AG08396 (cell line): ENCODE measurements at regions not wholly inside any gene's neighbourhood (a gene's known extent, or its start where the extent isn't known, plus 50 kb on each side); places are given as distances from the start of the nearest gene placed in this dataset.
A peak's percentile ranks its signal among the peaks of the same experiment; 100 is the strongest.

Experiments
- DNase-seq: peaks from one replicate; pipeline ENCODE4 v3.0.0; 2012; ENCODE audit warnings: low spot score, mixed read lengths

DNA sequence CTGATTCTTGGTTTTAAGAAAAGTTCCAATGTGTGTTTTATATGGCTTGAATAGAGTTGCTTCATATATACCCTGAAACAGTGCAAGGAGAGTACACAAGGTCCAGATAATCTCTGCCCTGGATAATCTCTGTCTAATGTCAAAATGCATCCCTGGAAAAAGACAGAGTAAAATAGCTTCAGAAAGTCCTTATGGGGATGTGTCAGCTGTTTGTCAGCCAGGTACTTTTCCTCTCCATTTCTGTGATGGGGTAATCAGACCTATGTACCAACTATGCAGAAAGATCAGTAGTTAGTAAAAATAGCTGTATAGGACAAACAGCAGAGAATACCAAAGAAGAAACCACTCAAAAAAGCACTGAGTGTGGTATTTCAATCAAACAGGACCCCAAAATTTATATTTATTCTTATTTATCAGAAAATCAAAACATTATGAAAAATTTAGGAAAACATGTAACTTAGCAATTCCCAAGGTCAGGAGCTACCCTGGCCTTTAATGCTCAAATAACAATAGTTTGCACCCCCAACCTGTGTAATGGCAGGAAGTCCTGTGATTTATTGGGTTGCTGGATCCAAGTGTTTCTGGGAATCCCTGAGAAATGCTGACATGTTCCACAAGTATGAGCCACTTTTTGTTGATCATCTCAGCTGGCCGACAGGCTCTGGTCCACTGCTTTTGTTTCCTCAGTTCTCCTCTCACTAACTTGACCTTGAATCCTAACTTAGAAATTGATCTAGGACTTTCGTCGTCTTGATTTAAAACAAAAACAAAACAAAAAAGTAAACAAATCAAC lies 69.6 kb downstream of the MDH1 start:
- no peak for DNase-seq

DNA sequence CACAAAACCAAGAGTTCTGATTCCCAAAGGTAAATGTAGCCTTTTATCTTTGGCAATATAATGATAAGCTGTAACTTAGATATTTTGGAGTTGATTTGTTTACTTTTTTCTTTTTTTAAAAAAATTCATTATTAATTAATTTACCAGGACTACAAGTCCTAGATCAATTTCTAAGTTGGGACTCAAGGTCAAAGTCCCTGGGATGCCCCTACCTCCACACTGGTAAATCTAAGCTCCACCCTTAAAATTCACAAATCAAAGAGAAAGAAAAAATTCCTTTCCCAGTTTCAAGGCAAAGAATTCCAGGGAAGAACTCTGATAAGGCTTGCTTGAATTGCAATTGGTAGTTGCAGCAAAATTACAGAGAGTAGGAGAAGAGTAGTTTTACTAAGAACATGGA lies 71.3 kb downstream of the MDH1 start:
- DNase-seq, result no peak

- DNase-seq, result peak; percentile 18
These were observed 72.3 kb downstream of the MDH1 start for GRCh38 chr2:63661076-63661475.

- DNase-seq, result no peak
These were observed 73.5 kb downstream of the MDH1 start for GRCh38 chr2:63662028-63662804.

DNA sequence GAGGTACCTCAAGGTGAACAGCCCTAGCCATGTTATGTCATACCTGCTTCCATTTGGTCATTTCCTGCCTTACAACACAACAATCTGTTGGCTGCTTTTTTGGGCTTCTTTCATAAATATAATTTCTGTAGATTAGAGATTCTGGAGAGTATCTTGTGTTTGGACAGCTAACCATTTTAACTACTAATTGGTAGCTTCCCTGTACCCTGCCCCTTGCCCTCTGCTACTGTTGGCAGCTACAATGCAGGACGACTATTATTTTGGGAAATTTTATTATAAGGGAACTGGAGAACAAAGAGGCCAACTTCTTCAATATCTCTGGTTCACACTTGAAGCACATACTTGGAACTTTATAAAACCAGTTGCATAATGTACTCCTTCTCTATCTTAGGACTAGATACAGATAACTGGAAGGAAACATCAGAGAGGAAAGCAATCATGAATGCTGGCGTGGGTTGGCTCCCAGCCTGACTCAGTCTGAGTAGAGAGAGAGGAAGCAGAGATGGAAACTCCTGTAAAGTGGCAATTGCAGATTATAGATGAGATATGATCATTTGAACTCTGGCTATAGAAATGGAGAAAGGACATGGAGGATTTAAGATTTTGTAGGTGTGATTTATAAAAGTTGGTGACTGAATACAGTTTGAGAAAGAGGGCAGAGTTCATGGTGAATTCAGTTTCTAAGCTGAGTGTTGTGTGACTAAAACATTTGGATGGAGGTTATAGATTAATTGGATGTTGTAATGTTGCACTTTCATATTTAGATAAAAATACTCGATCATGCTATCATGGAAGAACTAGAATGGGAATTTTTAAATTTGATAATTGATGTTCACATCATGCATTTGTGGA lies 74.5 kb downstream of the MDH1 start:
- DNase-seq, result no peak

- no peak for DNase-seq
These were observed 76.3 kb downstream of the MDH1 start for GRCh38 chr2:63665091-63665490.

DNA sequence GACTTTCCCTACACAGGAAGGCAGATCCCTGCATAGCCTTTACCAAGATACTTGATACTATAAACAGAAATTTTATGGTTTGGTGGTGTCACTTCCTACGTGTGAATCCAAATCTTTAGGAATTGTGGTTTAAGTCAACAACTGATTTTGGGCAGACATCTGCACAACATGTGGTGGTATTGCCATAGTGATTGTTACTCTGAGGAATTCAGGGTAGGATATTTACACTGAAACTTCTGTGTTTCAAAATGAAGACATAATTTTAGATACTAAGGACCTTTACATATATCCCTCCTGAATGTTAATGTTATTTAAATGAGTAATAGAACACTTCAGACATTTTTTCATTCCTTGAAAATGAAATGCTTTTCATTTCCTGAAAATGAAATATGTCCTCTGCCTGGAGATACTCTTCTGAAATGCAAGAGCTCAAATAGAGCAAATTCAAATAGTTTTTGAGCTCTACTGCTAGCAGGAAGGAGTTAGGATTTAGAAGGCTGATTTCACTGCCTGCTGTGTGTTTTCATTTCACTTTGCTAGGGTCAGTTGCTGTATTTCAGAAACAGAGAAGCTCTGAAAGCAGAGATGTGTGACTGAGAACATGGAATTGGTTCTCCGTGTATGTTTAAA lies 77.2 kb downstream of the MDH1 start:
- DNase-seq, result peak; percentile 30

GRCh38 chr2:63667132-63667700 lies 78.5 kb downstream of the MDH1 start:
- no peak for DNase-seq

- no peak for DNase-seq
These were observed 79.2 kb downstream of the MDH1 start for GRCh38 chr2:63668000-63668399.

GRCh38 chr2:63668466-63668865 lies 79.7 kb downstream of the MDH1 start:
- DNase-seq, result no peak

- no peak for DNase-seq
These were observed 80.8 kb downstream of the MDH1 start for GRCh38 chr2:63669596-63669995.

GRCh38 chr2:63673865-63674533 lies 85.2 kb downstream of the MDH1 start:
- DNase-seq, result no peak

- DNase-seq, result no peak
These were observed 86.3 kb downstream of the MDH1 start for GRCh38 chr2:63675026-63675425.

DNA sequence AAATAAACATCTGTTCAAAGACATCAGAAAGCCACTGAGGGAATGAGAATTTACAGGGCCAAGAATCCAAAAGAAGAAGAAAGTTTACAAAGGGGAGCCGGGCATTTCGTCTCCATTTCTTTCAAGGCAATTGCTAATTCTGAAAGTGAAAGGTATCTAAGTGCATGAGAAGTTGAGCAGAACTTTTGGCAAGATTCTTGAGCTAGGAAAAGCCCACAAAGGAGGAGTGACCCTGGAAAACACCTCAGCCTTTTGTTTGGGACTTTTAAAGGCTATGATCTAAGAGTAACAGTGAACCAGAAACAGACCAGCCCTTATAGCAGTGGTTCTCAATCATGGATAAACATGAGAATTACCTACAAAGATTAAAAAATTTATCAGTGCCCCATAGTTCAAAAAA lies 87.4 kb downstream of the MDH1 start:
- no peak for DNase-seq

GRCh38 chr2:63678085-63678484 lies 89.3 kb downstream of the MDH1 start:
- DNase-seq, result no peak

- no peak for DNase-seq
These were observed 89.8 kb downstream of the MDH1 start for GRCh38 chr2:63678551-63678950.

DNA sequence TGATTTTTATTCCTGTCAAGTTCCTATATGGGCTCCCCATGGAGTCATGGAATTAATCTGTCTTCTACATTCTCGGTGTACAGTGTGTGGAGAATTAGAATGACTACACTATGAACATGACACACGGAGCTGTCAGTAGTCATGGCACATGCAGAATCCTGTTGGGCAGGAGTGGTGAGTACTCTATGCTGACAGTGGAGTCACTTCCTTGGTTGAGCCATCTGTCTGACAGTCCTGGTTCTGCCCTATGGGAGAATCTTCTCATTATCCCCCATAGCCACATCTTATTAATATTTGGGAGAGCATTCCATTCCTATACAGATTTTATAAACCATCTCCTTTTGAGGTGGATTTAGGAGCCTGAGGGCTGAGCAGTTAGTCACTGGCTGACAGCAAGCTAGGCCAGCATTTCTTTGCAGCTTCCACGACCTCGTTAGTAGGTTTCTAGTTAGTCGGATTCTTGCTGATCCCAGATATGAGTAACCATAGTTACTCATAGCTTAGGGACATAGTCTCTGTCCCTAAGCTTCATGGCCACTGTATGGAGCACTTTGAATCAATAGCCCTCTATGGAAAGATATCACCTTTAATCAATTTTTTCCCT lies 90.6 kb downstream of the MDH1 start:
- no peak for DNase-seq

DNA sequence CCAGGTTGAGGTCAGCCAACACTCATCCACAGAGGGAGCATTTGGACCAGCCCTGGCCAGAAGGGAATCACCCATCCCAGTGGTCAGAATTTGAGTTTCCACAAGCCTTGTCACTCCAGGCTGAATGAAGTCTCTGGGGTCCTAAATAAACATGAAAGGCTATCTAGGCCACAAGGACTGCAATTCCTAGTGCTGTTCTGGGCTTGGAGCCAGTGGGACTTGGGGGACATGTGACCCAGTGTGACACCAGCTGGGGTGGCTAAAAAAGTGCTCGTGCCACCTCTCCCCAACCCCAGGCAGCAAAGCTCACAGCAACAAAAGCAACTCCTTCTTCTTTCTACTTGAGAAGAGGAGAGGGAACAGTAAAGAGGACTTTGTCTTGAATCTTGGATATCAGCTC lies 91.7 kb downstream of the MDH1 start:
- DNase-seq, result no peak

GRCh38 chr2:63681896-63682295 lies 93.1 kb downstream of the MDH1 start:
- DNase-seq, result no peak

- peak; percentile 36 for DNase-seq
These were observed 103.3 kb downstream of the MDH1 start for GRCh38 chr2:63692002-63692606.
